ENCODE measurements at regions not wholly inside any gene's neighbourhood (a gene's known extent, or its start where the extent isn't known, plus 50 kb on each side); places are given as distances from the start of the nearest gene placed in this dataset.

DNA sequence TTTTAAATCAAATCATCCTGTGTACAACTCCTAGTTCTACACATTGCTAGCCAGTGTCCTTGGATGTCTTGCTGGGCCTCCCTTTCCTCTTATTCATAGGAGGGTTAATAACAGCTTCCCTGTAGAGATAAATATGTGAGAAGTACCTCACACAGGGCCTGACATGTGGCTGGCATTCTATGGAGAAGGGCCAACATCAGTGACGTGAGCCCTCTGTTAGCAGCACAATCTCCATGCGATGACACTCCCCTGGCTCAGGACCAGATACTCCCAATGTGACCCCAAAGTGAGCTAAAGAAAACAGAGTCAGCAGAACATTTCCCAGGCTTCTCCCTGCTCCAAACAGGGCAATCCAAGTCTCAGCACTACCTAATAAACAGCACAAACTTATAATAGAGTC lies 818.4 kb downstream of the DIAPH3 start:
- TF ChIP-seq SIN3A (IDR thresholded peaks at IDR 0.05; ENCODE audit: borderline replicate concordance, insufficient read depth, low read length): no peak
- no peak for TF ChIP-seq TAF1 (IDR thresholded peaks at IDR 0.05; ENCODE audit: borderline replicate concordance, insufficient read depth, low read length)
- no peak for TF ChIP-seq POLR2AphosphoS5 (IDR thresholded peaks at IDR 0.05; ENCODE audit: low read depth, low read length)
- TF ChIP-seq, protein P1, sequence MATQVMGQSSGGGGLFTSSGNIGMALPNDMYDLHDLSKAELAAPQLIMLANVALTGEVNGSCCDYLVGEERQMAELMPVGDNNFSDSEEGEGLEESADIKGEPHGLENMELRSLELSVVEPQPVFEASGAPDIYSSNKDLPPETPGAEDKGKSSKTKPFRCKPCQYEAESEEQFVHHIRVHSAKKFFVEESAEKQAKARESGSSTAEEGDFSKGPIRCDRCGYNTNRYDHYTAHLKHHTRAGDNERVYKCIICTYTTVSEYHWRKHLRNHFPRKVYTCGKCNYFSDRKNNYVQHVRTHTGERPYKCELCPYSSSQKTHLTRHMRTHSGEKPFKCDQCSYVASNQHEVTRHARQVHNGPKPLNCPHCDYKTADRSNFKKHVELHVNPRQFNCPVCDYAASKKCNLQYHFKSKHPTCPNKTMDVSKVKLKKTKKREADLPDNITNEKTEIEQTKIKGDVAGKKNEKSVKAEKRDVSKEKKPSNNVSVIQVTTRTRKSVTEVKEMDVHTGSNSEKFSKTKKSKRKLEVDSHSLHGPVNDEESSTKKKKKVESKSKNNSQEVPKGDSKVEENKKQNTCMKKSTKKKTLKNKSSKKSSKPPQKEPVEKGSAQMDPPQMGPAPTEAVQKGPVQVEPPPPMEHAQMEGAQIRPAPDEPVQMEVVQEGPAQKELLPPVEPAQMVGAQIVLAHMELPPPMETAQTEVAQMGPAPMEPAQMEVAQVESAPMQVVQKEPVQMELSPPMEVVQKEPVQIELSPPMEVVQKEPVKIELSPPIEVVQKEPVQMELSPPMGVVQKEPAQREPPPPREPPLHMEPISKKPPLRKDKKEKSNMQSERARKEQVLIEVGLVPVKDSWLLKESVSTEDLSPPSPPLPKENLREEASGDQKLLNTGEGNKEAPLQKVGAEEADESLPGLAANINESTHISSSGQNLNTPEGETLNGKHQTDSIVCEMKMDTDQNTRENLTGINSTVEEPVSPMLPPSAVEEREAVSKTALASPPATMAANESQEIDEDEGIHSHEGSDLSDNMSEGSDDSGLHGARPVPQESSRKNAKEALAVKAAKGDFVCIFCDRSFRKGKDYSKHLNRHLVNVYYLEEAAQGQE (IDR thresholded peaks at IDR 0.05; ENCODE audit: insufficient read depth in 1 of 2, low read depth in 2 of 2, low read length in 2 of 2): no peak
